ENCODE measurements at regions not wholly inside any gene's neighbourhood (a gene's known extent, or its start where the extent isn't known, plus 50 kb on each side); places are given as distances from the start of the nearest gene placed in this dataset.

DNA sequence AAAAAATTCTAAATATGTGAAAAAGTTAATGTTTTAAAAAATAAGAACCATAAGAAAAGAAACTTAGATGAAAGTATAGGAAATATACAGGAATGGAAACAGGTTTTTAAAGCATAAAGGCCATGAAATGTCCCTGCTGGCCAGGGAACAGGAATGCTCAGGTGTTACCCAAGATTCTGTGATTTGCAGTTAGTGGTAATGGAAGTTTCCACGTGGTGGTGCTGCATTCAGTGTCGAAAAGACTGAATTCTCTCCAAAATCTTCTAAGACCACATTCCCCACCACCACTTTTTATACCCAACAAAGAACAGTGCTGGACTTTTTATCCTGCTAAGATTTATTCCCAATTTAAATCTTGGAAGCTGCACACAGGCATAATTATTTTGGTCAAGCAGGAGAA, 126.2 kb downstream of the PRRX1 start:
- CTCF ChIA-PET = interaction anchor here (1.0 kb wide), 1 partner anchor 102 kb away, joined by 3 read pairs; no protein-coding TSS in a partner anchor
- H3K4me1 ChIP-seq (ENCODE audit: control insufficient read depth, insufficient read depth, low read length) = no peaks in the 10 kb centered on the region
- H3K27ac ChIP-seq (ENCODE audit: extremely low read depth, low read depth, low read length) = no peak overlapping the region
- H3K4me3 ChIP-seq (ENCODE audit: low read depth, low read length) = no peak overlapping the region
- POLR2A ChIA-PET = no interaction called here
- H3K36me3 ChIP-seq (ENCODE audit: control insufficient read depth in 2 of 2, insufficient read depth in 1 of 2, low read length in 2 of 2) = no peaks in the 10 kb centered on the region
- H3K9me3 ChIP-seq (ENCODE audit: control insufficient read depth, insufficient read depth, low read depth, low read length) = no peaks in the 10 kb centered on the region
- TF ChIP-seq, protein P1, sequence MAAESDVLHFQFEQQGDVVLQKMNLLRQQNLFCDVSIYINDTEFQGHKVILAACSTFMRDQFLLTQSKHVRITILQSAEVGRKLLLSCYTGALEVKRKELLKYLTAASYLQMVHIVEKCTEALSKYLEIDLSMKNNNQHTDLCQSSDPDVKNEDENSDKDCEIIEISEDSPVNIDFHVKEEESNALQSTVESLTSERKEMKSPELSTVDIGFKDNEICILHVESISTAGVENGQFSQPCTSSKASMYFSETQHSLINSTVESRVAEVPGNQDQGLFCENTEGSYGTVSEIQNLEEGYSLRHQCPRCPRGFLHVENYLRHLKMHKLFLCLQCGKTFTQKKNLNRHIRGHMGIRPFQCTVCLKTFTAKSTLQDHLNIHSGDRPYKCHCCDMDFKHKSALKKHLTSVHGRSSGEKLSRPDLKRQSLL (tag by site-specific recombination; IDR thresholded peaks at IDR 0.05) = no peak
- TF ChIP-seq RBAK (tag by site-specific recombination; IDR thresholded peaks at IDR 0.05) (no peak), ZBTB1 (tag by site-specific recombination; IDR thresholded peaks at IDR 0.05) (no peak)
- TF ChIP-seq, protein P2, sequence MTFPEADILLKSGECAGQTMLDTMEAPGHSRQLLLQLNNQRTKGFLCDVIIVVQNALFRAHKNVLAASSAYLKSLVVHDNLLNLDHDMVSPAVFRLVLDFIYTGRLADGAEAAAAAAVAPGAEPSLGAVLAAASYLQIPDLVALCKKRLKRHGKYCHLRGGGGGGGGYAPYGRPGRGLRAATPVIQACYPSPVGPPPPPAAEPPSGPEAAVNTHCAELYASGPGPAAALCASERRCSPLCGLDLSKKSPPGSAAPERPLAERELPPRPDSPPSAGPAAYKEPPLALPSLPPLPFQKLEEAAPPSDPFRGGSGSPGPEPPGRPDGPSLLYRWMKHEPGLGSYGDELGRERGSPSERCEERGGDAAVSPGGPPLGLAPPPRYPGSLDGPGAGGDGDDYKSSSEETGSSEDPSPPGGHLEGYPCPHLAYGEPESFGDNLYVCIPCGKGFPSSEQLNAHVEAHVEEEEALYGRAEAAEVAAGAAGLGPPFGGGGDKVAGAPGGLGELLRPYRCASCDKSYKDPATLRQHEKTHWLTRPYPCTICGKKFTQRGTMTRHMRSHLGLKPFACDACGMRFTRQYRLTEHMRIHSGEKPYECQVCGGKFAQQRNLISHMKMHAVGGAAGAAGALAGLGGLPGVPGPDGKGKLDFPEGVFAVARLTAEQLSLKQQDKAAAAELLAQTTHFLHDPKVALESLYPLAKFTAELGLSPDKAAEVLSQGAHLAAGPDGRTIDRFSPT (tag by site-specific recombination; IDR thresholded peaks at IDR 0.05) = no peak

DNA sequence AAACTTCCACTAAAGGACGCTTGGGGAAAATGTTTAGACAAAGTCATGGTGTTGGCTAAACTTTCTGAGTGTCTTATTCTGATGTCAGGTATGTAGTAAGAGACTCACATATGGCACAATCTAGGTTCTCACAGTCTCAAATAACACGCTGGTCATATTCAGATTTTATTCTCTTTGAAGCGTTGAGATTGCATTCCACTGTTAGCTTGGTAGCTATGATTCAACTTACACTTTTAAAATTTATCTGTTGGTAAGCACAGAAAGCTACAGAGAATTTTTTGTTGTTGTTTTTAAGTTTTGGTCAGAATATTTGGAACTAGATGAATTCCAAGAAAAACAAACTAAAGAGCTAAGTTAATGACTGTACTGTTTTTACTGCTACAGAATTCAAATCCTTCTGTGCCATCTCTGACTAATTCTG, 126.7 kb downstream of the PRRX1 start:
- POLR2A ChIA-PET = no interaction called here
- no peaks in the 10 kb centered on the region for H3K9me3 ChIP-seq (ENCODE audit: control insufficient read depth, insufficient read depth, low read depth, low read length)
- H3K4me3 ChIP-seq (ENCODE audit: low read depth, low read length) = no peak overlapping the region
- CTCF ChIA-PET = interaction anchor here (0.6 to 1.0 kb wide), 2 partner anchors 18 to 103 kb away, joined by 3 read pairs; no protein-coding TSS in a partner anchor
- no peak for TF ChIP-seq MZF1 (tag by site-specific recombination; IDR thresholded peaks at IDR 0.05; ENCODE audit: borderline replicate concordance)
- no peak for TF ChIP-seq ZNF777 (tag by site-specific recombination; IDR thresholded peaks at IDR 0.05; ENCODE audit: borderline replicate concordance)
- no peak for TF ChIP-seq ZNF621 (tag by site-specific recombination; IDR thresholded peaks at IDR 0.05)
- TF ChIP-seq ZNF169 (tag by site-specific recombination; IDR thresholded peaks at IDR 0.05) = no peak
- TF ChIP-seq, protein P3, sequence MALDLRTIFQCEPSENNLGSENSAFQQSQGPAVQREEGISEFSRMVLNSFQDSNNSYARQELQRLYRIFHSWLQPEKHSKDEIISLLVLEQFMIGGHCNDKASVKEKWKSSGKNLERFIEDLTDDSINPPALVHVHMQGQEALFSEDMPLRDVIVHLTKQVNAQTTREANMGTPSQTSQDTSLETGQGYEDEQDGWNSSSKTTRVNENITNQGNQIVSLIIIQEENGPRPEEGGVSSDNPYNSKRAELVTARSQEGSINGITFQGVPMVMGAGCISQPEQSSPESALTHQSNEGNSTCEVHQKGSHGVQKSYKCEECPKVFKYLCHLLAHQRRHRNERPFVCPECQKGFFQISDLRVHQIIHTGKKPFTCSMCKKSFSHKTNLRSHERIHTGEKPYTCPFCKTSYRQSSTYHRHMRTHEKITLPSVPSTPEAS (tag by site-specific recombination; IDR thresholded peaks at IDR 0.05) = no peak
- TF ChIP-seq ZNF157 (tag by site-specific recombination; IDR thresholded peaks at IDR 0.05) = no peak
- TF ChIP-seq, protein P4, sequence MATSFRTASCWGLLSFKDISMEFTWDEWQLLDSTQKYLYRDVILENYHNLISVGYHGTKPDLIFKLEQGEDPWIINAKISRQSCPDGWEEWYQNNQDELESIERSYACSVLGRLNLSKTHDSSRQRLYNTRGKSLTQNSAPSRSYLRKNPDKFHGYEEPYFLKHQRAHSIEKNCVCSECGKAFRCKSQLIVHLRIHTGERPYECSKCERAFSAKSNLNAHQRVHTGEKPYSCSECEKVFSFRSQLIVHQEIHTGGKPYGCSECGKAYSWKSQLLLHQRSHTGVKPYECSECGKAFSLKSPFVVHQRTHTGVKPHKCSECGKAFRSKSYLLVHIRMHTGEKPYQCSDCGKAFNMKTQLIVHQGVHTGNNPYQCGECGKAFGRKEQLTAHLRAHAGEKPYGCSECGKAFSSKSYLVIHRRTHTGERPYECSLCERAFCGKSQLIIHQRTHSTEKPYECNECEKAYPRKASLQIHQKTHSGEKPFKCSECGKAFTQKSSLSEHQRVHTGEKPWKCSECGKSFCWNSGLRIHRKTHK (tag by site-specific recombination; IDR thresholded peaks at IDR 0.05) = no peak
- no peak for TF ChIP-seq GLIS1 (tag by site-specific recombination; IDR thresholded peaks at IDR 0.05)
- TF ChIP-seq, protein P5, sequence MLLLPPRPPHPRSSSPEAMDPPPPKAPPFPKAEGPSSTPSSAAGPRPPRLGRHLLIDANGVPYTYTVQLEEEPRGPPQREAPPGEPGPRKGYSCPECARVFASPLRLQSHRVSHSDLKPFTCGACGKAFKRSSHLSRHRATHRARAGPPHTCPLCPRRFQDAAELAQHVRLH (tag by site-specific recombination; IDR thresholded peaks at IDR 0.05) = no peak
- no peak for TF ChIP-seq FEZF1 (tag by site-specific recombination; IDR thresholded peaks at IDR 0.05)
- no peak for TF ChIP-seq OSR2 (tag by site-specific recombination; IDR thresholded peaks at IDR 0.05)
- no peak for TF ChIP-seq ZNF302 (tag by site-specific recombination; IDR thresholded peaks at IDR 0.05; ENCODE audit: low read depth)
- no peak for TF ChIP-seq ZNF501 (tag by site-specific recombination; IDR thresholded peaks at IDR 0.05)
- TF ChIP-seq ZNF48 (tag by site-specific recombination; IDR thresholded peaks at IDR 0.05) = no peak
- no peak overlapping the region for H3K27ac ChIP-seq (ENCODE audit: extremely low read depth, low read depth, low read length)
- H3K36me3 ChIP-seq (ENCODE audit: control insufficient read depth in 2 of 2, insufficient read depth in 1 of 2, low read length in 2 of 2) = no peaks in the 10 kb centered on the region
- no peaks in the 10 kb centered on the region for H3K4me1 ChIP-seq (ENCODE audit: control insufficient read depth, insufficient read depth, low read length)

Data from HEK293 (cell line).